ENCODE measurements at regions not wholly inside any gene's neighbourhood (a gene's known extent, or its start where the extent isn't known, plus 50 kb on each side); places are given as distances from the start of the nearest gene placed in this dataset.

GRCh38 chr9:19677924-19678323, 110.9 kb downstream of the SLC24A2 start:
- Histone ChIP-seq H3K27ac (ENCODE audit: low read length) (no peak overlapping the region), H3K9ac (ENCODE audit: low read length) (no peak overlapping the region), H3K79me2 (ENCODE audit: low read length) (no peaks in the 10 kb centered on the region), H3K27me3 (ENCODE audit: low read depth, low read length) (no peaks in the 10 kb centered on the region), H3K4me1 (ENCODE audit: low read length) (no peaks in the 10 kb centered on the region), H2AFZ (ENCODE audit: low read depth, low read length) (no peak overlapping the region), H4K20me1 (ENCODE audit: insufficient read depth, low read length) (no peaks in the 10 kb centered on the region), H3K4me3 (ENCODE audit: low read length) (no peak overlapping the region), H3K4me2 (ENCODE audit: low read length) (no peak overlapping the region), H3K36me3 (replicated peaks; ENCODE audit: low read depth, low read length) (no peaks in the 10 kb centered on the region), H3K9me3 (ENCODE audit: insufficient read depth, low read length) (no peaks in the 10 kb centered on the region)
- TF ChIP-seq CTCF (IDR thresholded peaks at IDR 0.05; ENCODE audit: low read depth, low read length) (no peak), EZH2phosphoT487 (IDR thresholded peaks at IDR 0.05; ENCODE audit: low read depth) (no peak)

- H3K9me3 ChIP-seq (ENCODE audit: insufficient read depth, low read length): no peaks in the 10 kb centered on the region
- H3K27ac ChIP-seq (ENCODE audit: low read length): no peak overlapping the region
- TF ChIP-seq EZH2phosphoT487 (IDR thresholded peaks at IDR 0.05; ENCODE audit: low read depth): no peak
- no peak for TF ChIP-seq CTCF (IDR thresholded peaks at IDR 0.05; ENCODE audit: low read depth, low read length)
- no peaks in the 10 kb centered on the region for H4K20me1 ChIP-seq (ENCODE audit: insufficient read depth, low read length)
- no peaks in the 10 kb centered on the region for H3K4me1 ChIP-seq (ENCODE audit: low read length)
- H3K79me2 ChIP-seq (ENCODE audit: low read length): no peaks in the 10 kb centered on the region
- H3K27me3 ChIP-seq (ENCODE audit: low read depth, low read length): no peaks in the 10 kb centered on the region
- H2AFZ ChIP-seq (ENCODE audit: low read depth, low read length): no peak overlapping the region
- no peak overlapping the region for H3K9ac ChIP-seq (ENCODE audit: low read length)
- no peak overlapping the region for H3K4me2 ChIP-seq (ENCODE audit: low read length)
- no peak overlapping the region for H3K4me3 ChIP-seq (ENCODE audit: low read length)
- H3K36me3 ChIP-seq (replicated peaks; ENCODE audit: low read depth, low read length): no peaks in the 10 kb centered on the region
Observed at GRCh38 chr9:19675492-19675891, 113.3 kb downstream of the SLC24A2 start.

GRCh38 chr9:19666575-19666974, 122.3 kb downstream of the SLC24A2 start:
- no peak for TF ChIP-seq CTCF (IDR thresholded peaks at IDR 0.05; ENCODE audit: low read depth, low read length)
- TF ChIP-seq EZH2phosphoT487 (IDR thresholded peaks at IDR 0.05; ENCODE audit: low read depth): no peak
- Histone ChIP-seq H2AFZ (ENCODE audit: low read depth, low read length) (no peak overlapping the region), H3K4me3 (ENCODE audit: low read length) (no peak overlapping the region), H3K27ac (ENCODE audit: low read length) (no peak overlapping the region), H3K4me1 (ENCODE audit: low read length) (peaks cover 18% of the 10 kb centered on the region), H3K4me2 (ENCODE audit: low read length) (0 out of 2 replicates have a peak overlapping the region, but pooled peaks have one; percentile 4), H4K20me1 (ENCODE audit: insufficient read depth, low read length) (no peaks in the 10 kb centered on the region), H3K9me3 (ENCODE audit: insufficient read depth, low read length) (no peaks in the 10 kb centered on the region), H3K36me3 (replicated peaks; ENCODE audit: low read depth, low read length) (no peaks in the 10 kb centered on the region), H3K27me3 (ENCODE audit: low read depth, low read length) (peaks cover 4% of the 10 kb centered on the region; the same call in 1 of the 2 replicates), H3K79me2 (ENCODE audit: low read length) (no peaks in the 10 kb centered on the region), H3K9ac (ENCODE audit: low read length) (no peak overlapping the region)

- Histone ChIP-seq H3K36me3 (replicated peaks; ENCODE audit: low read depth, low read length) (no peaks in the 10 kb centered on the region), H2AFZ (ENCODE audit: low read depth, low read length) (no peak overlapping the region)
- TF ChIP-seq CTCF (IDR thresholded peaks at IDR 0.05; ENCODE audit: low read depth, low read length) (no peak), EZH2phosphoT487 (IDR thresholded peaks at IDR 0.05; ENCODE audit: low read depth) (no peak)
Observed at GRCh38 chr9:19665146-19665863, 123.5 kb downstream of the SLC24A2 start.

More at GRCh38 chr9:19665146-19665863, 123.5 kb downstream of the SLC24A2 start:
- H3K9me3 ChIP-seq (ENCODE audit: insufficient read depth, low read length): no peaks in the 10 kb centered on the region
- H3K4me3 ChIP-seq (ENCODE audit: low read length): no peak overlapping the region
- H3K27me3 ChIP-seq (ENCODE audit: low read depth, low read length): peaks cover 16% of the 10 kb centered on the region
- H4K20me1 ChIP-seq (ENCODE audit: insufficient read depth, low read length): no peaks in the 10 kb centered on the region
- peak overlapping the region; percentile 38 for H3K4me2 ChIP-seq (ENCODE audit: low read length)
- H3K27ac ChIP-seq (ENCODE audit: low read length): no peak overlapping the region
- H3K79me2 ChIP-seq (ENCODE audit: low read length): no peaks in the 10 kb centered on the region
- no peak overlapping the region for H3K9ac ChIP-seq (ENCODE audit: low read length)
- H3K4me1 ChIP-seq (ENCODE audit: low read length): peaks cover 18% of the 10 kb centered on the region

Measured in OCI-LY3 (cell line).